Sigmoid colon (tissue), 4 donors: ENCODE measurements at regions not wholly inside any gene's neighbourhood (a gene's known extent, or its start where the extent isn't known, plus 50 kb on each side); places are given as distances from the start of the nearest gene placed in this dataset.

Experiments used
- CTCF ChIP-seq, 4 experiments: fragments of 450-650 bp in 3 of 4; fragments of 200-600 bp in 1 of 4; IDR thresholded peaks; one replicate each; pipeline ENCODE4 v1.5.1; 2016 to 2019; ENCODE audit warnings: antibody characterized with exemption in 4 of 4, mild to moderate bottlenecking in 3 of 4, moderate library complexity in 2 of 4
- EP300 ChIP-seq, 4 donors: sonication (generic); formaldehyde crosslinking; IDR thresholded peaks; one replicate each; pipeline ENCODE4 v1.6.1; 2017; ENCODE audit warnings: antibody characterized with exemption in 4 of 4
- POLR2A ChIP-seq, 2 donors: fragments of 450-650 bp; IDR thresholded peaks; one replicate each; pipeline ENCODE4 v1.6.1; 2016; ENCODE audit warnings: antibody characterized with exemption in 2 of 2, mild to moderate bottlenecking in 2 of 2, moderate library complexity in 2 of 2
- POLR2AphosphoS5 ChIP-seq, 4 donors: sonication (generic); formaldehyde crosslinking; IDR thresholded peaks; one replicate each; pipeline ENCODE4 v1.6.1; 2017; ENCODE audit warnings: antibody characterized with exemption in 4 of 4

- TF ChIP-seq CTCF (IDR thresholded peaks at IDR 0.05) (peak in 1 of 4 experiments; percentile 33), POLR2AphosphoS5 (IDR thresholded peaks at IDR 0.05) (no peak), EP300 (IDR thresholded peaks at IDR 0.05) (no peak), POLR2A (IDR thresholded peaks at IDR 0.05) (no peak)
Measured at GRCh38 chr2:131674174-131674507, 146.5 kb downstream of the CCDC74A start.
